Stomach (tissue), 4 donors: ENCODE measurements at regions not wholly inside any gene's neighbourhood (a gene's known extent, or its start where the extent isn't known, plus 50 kb on each side); places are given as distances from the start of the nearest gene placed in this dataset.

Source experiments
- CTCF ChIP-seq, 7 experiments: fragments of 450-650 bp in 4 of 7; fragments of 200-600 bp in 3 of 7; sonication (generic) in 3 of 7; IDR thresholded peaks; one replicate each; pipeline ENCODE4 v1.5.1; 2016 to 2019; ENCODE audit warnings: antibody characterized with exemption in 7 of 7, control low read depth in 2 of 7, mild to moderate bottlenecking in 1 of 7
- POLR2AphosphoS5 ChIP-seq, 3 donors: sonication (generic); formaldehyde crosslinking; IDR thresholded peaks; one replicate each; pipeline ENCODE4 v1.6.1; 2016; ENCODE audit warnings: antibody characterized with exemption in 3 of 3

GRCh38 chr10:6757158-6757557 lies 177.1 kb upstream of the PRKCQ start:
- TF ChIP-seq CTCF (IDR thresholded peaks at IDR 0.05) (no peak), POLR2AphosphoS5 (IDR thresholded peaks at IDR 0.05) (no peak)
